ENCODE measurements at regions not wholly inside any gene's neighbourhood (a gene's known extent, or its start where the extent isn't known, plus 50 kb on each side); places are given as distances from the start of the nearest gene placed in this dataset.

- TF ChIP-seq CTCF (conservative IDR thresholded peaks at IDR 0.05; ENCODE audit: low read depth in 2 of 2) (peak in 1 of 2 experiments; percentile 46; a peak in 2 of 4 replicates), ZNF462 (CRISPR knock-in tag; IDR thresholded peaks at IDR 0.05) (no peak), STAT1 (IDR thresholded peaks at IDR 0.05; ENCODE audit: unreplicated experiment) (no peak), POLR2AphosphoS5 (IDR thresholded peaks at IDR 0.05; ENCODE audit: low read depth) (no peak), REST (IDR thresholded peaks at IDR 0.05; ENCODE audit: unreplicated experiment) (no peak), EZH2 (IDR thresholded peaks at IDR 0.05; ENCODE audit: low read depth, unreplicated experiment) (no peak), JUNB (IDR thresholded peaks at IDR 0.05; ENCODE audit: unreplicated experiment) (no peak), EZH2phosphoT487 (IDR thresholded peaks at IDR 0.05; ENCODE audit: unreplicated experiment) (no peak), ETS1 (IDR thresholded peaks at IDR 0.05) (no peak), CREB1 (CRISPR knock-in tag; IDR thresholded peaks at IDR 0.05; ENCODE audit: low read depth) (no peak), ZNF114 (CRISPR knock-in tag; IDR thresholded peaks at IDR 0.05) (no peak), NANOG (IDR thresholded peaks at IDR 0.05; ENCODE audit: borderline replicate concordance) (no peak)
Observed at GRCh38 chr13:109869312-109870237, 83.2 kb upstream of the IRS2 start.
